GM12892 (cell line): ENCODE measurements at regions not wholly inside any gene's neighbourhood (a gene's known extent, or its start where the extent isn't known, plus 50 kb on each side); places are given as distances from the start of the nearest gene placed in this dataset.

Source experiments
- POLR2A ChIP-seq: IDR thresholded peaks from 2 replicates; pipeline ENCODE4 v1.6.1; 2011; ENCODE audit warnings: low read depth, low read length, control low read depth
- POLR2AphosphoS5 ChIP-seq: IDR thresholded peaks from 2 replicates; pipeline ENCODE4 v1.6.1; 2011; ENCODE audit warnings: low read depth, low read length, control low read depth

DNA sequence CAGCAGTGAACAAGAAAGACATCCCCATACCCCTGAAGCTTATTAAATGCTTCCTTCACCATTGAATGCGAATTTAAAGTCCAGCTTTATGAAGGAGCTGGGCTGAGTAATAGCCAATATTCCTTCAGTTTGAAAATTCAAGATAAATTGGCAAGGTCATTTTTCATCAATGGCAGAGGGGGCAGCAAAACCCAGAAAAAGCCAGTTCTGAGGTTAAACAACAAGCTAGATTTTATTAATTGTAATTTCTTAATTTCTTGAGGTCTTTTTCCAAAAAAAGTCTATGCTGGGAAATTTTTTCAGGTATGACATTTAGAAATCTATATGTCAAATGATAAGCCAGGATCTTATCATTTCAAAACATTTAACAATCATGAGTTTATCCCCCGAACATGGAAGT, 808.9 kb downstream of the RPA4 start:
- no peak for TF ChIP-seq POLR2A
- no peak for TF ChIP-seq POLR2AphosphoS5
